Heart left ventricle (tissue), 16 donors: ENCODE measurements at regions not wholly inside any gene's neighbourhood (a gene's known extent, or its start where the extent isn't known, plus 50 kb on each side); places are given as distances from the start of the nearest gene placed in this dataset.
A peak's percentile ranks its signal among the peaks of the same experiment; 100 is the strongest.

ENCODE experiments used
- ATAC-seq, 4 donors: fragments of 200-7000 bp; cut with Tn5 transposase; one replicate each; pipeline ENCODE4 v1.9.1; 2020 to 2022; ENCODE audit warnings: moderate library complexity in 4 of 4, mild to moderate bottlenecking in 3 of 4, moderate number of reproducible peaks in 1 of 4
- DNase-seq, 5 donors: peaks; one replicate each; pipeline ENCODE4 v3.0.0-alpha.2; 2020
- H3K27ac ChIP-seq, 12 donors: fragments of 200-600 bp; sonication (generic) in 4 of 12; one replicate each; pipeline versions ENCODE4 v1.5.0 to v1.8.0; 2016 to 2022; ENCODE audit warnings: mild to moderate bottlenecking in 2 of 12
- H3K27me3 ChIP-seq, 9 donors: fragments of 200-600 bp; sonication (generic) in 2 of 9; one replicate each; pipeline versions ENCODE4 v1.5.1 to v1.8.0; 2016 to 2022; ENCODE audit warnings: mild to moderate bottlenecking in 3 of 9
- H3K36me3 ChIP-seq, 9 donors: fragments of 200-600 bp; sonication (generic) in 2 of 9; one replicate each; pipeline versions ENCODE4 v1.5.0 to v1.8.0; 2018 to 2022; ENCODE audit warnings: mild to moderate bottlenecking in 2 of 9
- H3K4me1 ChIP-seq, 12 donors: fragments of 200-600 bp; sonication (generic) in 4 of 12; one replicate each; pipeline versions ENCODE4 v1.5.0 to v1.8.0; 2016 to 2022; ENCODE audit warnings: mild to moderate bottlenecking in 3 of 12
- H3K4me3 ChIP-seq, 12 donors: fragments of 200-600 bp; sonication (generic) in 4 of 12; one replicate each; pipeline versions ENCODE4 v1.5.0 to v1.8.0; 2017 to 2022; ENCODE audit warnings: mild to moderate bottlenecking in 9 of 12, moderate library complexity in 4 of 12
- H3K9me3 ChIP-seq, 12 donors: fragments of 200-600 bp; sonication (generic) in 4 of 12; one replicate each; pipeline versions ENCODE4 v1.5.0 to v1.8.0; 2016 to 2022; ENCODE audit warnings: mild to moderate bottlenecking in 1 of 12
- POLR2A ChIP-seq, 2 donors: fragments of 450-650 bp; IDR thresholded peaks; one replicate each; pipeline ENCODE4 v1.6.1; 2017; ENCODE audit warnings: antibody characterized with exemption in 2 of 2, mild to moderate bottlenecking in 2 of 2, moderate library complexity in 2 of 2
- WGBS, 4 donors: extraction: QIAGEN DNeasy Blood & Tissue Kit in 2 of 4; methylation state at CpG; one replicate each; pipeline versions ENCODE4 v1.1.5 to v1.1.7; 2013 to 2018; 5-methylcytosine and 5-hydroxymethylcytosine counted together
- intact Hi-C, 10 donors: fragments of 100-400 bp; cut with DNase I; formaldehyde crosslinking; loops; one replicate each; pipeline versions ENCODE4 v1.11.1 to v1.14.2; 2022
- TF ChIP-seq, protein P1 (sequence below), 12 donors: fragments of 200-600 bp; sonication (generic) in 4 of 12; IDR thresholded peaks; one replicate each; pipeline versions ENCODE4 v1.5.0 to v1.8.0; 2018 to 2022; ENCODE audit warnings: antibody characterized with exemption in 12 of 12, mild to moderate bottlenecking in 5 of 12
- donor health status: ischemic (EF 13 %, LVEDD 7.1; RV severe dilation, severe dysfunction).
- donor health status: healthy with polysubstance abuse.
- donor health status: DM: no; HTN: yes; CAD: no.
- donor health status: DM: no; HTN: no; CAD: no.
- donor health status: ischemic (EF 25% LVEDD 6.9; RV normal size, moderate dysfunction).
- donor health status: ischemic (EF 25% LVEDD 5.7; RV mildly dilated, moderate dysfunction).
- donor health status: healthy.
- donor health status: DM: yes; HTN: yes; CAD: no.
- donor health status: ischemic (EF 35%, LVEDD 5.7; RV mildly dilated, moderate dysfunction).
- donor health status: nonischemic (EF 11% LVEDD 7.7; RV severe dilation, severe dysfunction).
- donor health status: DM: yes; HTN: yes; CAD: no.
- donor health status: PGD.
- donor health status: ischemic (EF 29% LVEDD 5.4; RV normal size, mild dysfunction).
- donor health status: nonischemic (EF 23%, LVEDD 6.1; RV moderate dilation, normal function).

- intact Hi-C loops: loop anchor here in 9 of 10 donors (2.0 to 10.0 kb wide), 8 partner anchors 167 to 507 kb away; no protein-coding TSS in a partner anchor
- Histone ChIP-seq H3K36me3 (no peaks in the 10 kb centered on the region), H3K9me3 (no peaks in the 10 kb centered on the region), H3K27me3 (peaks cover 0 to 39% (median 9%) of the 10 kb centered on the region in 9 donors), H3K4me3 (no peak overlapping the region), H3K27ac (no peak overlapping the region), H3K4me1 (peaks cover 0 to 11% (median 1%) of the 10 kb centered on the region in 12 donors)
- WGBS, 4 donors: 53 to 68% (median 57%) methylated on average over 20 of the region's 20 CpGs
- TF ChIP-seq, protein P1, sequence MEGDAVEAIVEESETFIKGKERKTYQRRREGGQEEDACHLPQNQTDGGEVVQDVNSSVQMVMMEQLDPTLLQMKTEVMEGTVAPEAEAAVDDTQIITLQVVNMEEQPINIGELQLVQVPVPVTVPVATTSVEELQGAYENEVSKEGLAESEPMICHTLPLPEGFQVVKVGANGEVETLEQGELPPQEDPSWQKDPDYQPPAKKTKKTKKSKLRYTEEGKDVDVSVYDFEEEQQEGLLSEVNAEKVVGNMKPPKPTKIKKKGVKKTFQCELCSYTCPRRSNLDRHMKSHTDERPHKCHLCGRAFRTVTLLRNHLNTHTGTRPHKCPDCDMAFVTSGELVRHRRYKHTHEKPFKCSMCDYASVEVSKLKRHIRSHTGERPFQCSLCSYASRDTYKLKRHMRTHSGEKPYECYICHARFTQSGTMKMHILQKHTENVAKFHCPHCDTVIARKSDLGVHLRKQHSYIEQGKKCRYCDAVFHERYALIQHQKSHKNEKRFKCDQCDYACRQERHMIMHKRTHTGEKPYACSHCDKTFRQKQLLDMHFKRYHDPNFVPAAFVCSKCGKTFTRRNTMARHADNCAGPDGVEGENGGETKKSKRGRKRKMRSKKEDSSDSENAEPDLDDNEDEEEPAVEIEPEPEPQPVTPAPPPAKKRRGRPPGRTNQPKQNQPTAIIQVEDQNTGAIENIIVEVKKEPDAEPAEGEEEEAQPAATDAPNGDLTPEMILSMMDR (IDR thresholded peaks at IDR 0.05): peak; percentile 51 to 84 (median 72)
- no peak for TF ChIP-seq POLR2A (IDR thresholded peaks at IDR 0.05)
- ATAC-seq: peak in 2 of 4 donors; percentile 29 to 43
- DNase-seq: peak in 3 of 5 donors; percentile 37 to 50 (median 44)
Measured at GRCh38 chr21:41610042-41610839, 102.3 kb upstream of the TMPRSS2 start.

DNA sequence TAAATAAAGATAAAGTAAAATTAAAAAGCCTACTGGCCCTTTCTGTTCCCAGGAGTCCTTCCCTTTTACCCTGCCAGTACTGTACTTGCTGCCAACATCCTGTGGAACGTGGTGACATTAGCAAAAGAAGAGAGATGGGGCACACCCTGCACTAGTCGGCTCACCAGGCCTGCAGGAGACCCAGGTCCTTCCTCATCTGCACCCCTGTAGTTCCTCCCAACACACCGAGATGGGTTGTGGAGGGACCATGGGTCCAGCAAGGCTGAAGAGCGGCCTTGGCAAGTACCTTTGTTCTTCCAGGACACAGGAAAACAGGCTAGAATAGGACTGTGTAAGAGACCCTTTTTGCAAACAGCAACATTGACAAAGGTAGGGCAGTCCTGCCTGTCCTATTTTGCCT is 98.7 kb upstream of the TMPRSS2 start:
- Histone ChIP-seq H3K9me3 (no peaks in the 10 kb centered on the region), H3K36me3 (no peaks in the 10 kb centered on the region), H3K27ac (no peak overlapping the region), H3K4me1 (peaks cover 0 to 2% (median 0%) of the 10 kb centered on the region in 12 donors), H3K27me3 (peaks cover 0 to 41% (median 9%) of the 10 kb centered on the region in 9 donors), H3K4me3 (no peak overlapping the region)
- WGBS, 4 donors: 67 to 88% (median 78%) methylated on average over 4 of the region's 4 CpGs
- intact Hi-C loops: no loop called here
- no peak for DNase-seq
- TF ChIP-seq, protein P1 (IDR thresholded peaks at IDR 0.05): no peak
- ATAC-seq: no peak

DNA sequence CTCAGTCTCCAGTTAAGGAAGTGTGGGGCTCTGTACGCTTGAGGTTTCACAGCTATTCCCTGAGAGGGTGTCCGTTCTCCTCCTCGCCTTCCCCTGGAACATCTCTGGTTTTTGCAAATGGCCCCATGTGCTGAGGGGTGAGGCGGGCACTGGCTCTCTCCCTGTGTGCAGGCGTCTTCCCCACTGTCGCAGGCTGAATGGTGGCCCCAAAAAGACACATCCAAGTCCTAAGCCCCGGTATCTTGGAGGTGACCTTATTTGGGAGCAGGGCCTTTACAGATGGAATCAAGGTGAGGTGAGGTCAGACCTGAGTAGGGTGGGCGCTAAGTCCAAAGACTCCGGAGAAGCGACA is 98.0 kb upstream of the TMPRSS2 start:
- intact Hi-C loops: no loop called here
- peaks cover 0 to 35% (median 9%) of the 10 kb centered on the region in 9 donors for H3K27me3 ChIP-seq
- H3K4me3 ChIP-seq: no peak overlapping the region
- no peaks in the 10 kb centered on the region for H3K9me3 ChIP-seq
- TF ChIP-seq, protein P1 (IDR thresholded peaks at IDR 0.05): no peak
- TF ChIP-seq POLR2A (IDR thresholded peaks at IDR 0.05): no peak
- peaks cover 0 to 4% (median 0%) of the 10 kb centered on the region in 12 donors for H3K4me1 ChIP-seq
- no peak overlapping the region for H3K27ac ChIP-seq
- 90 to 95% (median 93%) methylated on average over 10 of the region's 10 CpGs for WGBS, 4 donors
- DNase-seq: no peak
- ATAC-seq: no peak
- no peaks in the 10 kb centered on the region for H3K36me3 ChIP-seq

GRCh38 chr21:41605178-41605933 is 97.4 kb upstream of the TMPRSS2 start:
- DNase-seq: no peak
- WGBS, 4 donors: 72 to 81% (median 75%) methylated on average over 18 to 20 of the region's 20 CpGs
- ATAC-seq: no peak
- H3K27ac ChIP-seq: no peak overlapping the region
- H3K36me3 ChIP-seq: no peaks in the 10 kb centered on the region
- no peak overlapping the region for H3K4me3 ChIP-seq
- no peak for TF ChIP-seq POLR2A (IDR thresholded peaks at IDR 0.05)
- TF ChIP-seq, protein P1 (IDR thresholded peaks at IDR 0.05): no peak
- peaks cover 0 to 4% (median 0%) of the 10 kb centered on the region in 12 donors for H3K4me1 ChIP-seq
- peaks cover 0 to 29% (median 9%) of the 10 kb centered on the region in 9 donors for H3K27me3 ChIP-seq
- no peaks in the 10 kb centered on the region for H3K9me3 ChIP-seq
- intact Hi-C loops: no loop called here
